ENCODE measurements at regions not wholly inside any gene's neighbourhood (a gene's known extent, or its start where the extent isn't known, plus 50 kb on each side); places are given as distances from the start of the nearest gene placed in this dataset.
"Not testable (repeated sequence)": the region's sequence is repeated elsewhere in the genome, so short reads cannot be mapped to it uniquely, and the experiment has no call there.

GRCh38 chr7:69403169-69403568 is 195.1 kb upstream of the AUTS2 start:
- H3K27me3 ChIP-seq, result no peaks in the 10 kb centered on the region
- H3K9me3 ChIP-seq, result no peaks in the 10 kb centered on the region
- DNase-seq, result no peak
- H3K36me3 ChIP-seq, result no peaks in the 10 kb centered on the region
- H3K4me3 ChIP-seq, result no peak overlapping the region

GRCh38 chr7:69411018-69411417 is 187.3 kb upstream of the AUTS2 start:
- DNase-seq, result no peak
- Histone ChIP-seq H3K4me3 (no peak overlapping the region), H3K9me3 (no peaks in the 10 kb centered on the region), H3K27me3 (no peaks in the 10 kb centered on the region), H3K36me3 (no peaks in the 10 kb centered on the region)

GRCh38 chr7:69411466-69411865 is 186.8 kb upstream of the AUTS2 start:
- Histone ChIP-seq H3K9me3 (no peaks in the 10 kb centered on the region), H3K27me3 (no peaks in the 10 kb centered on the region), H3K36me3 (no peaks in the 10 kb centered on the region), H3K4me3 (no peak overlapping the region)
- no peak for DNase-seq

GRCh38 chr7:69412331-69413146 is 185.7 kb upstream of the AUTS2 start:
- no peaks in the 10 kb centered on the region for H3K27me3 ChIP-seq
- no peak overlapping the region for H3K4me3 ChIP-seq
- H3K9me3 ChIP-seq, result no peaks in the 10 kb centered on the region
- H3K36me3 ChIP-seq, result no peaks in the 10 kb centered on the region
- no peak for DNase-seq

- Histone ChIP-seq H3K4me3 (no peak overlapping the region), H3K9me3 (no peaks in the 10 kb centered on the region), H3K27me3 (no peaks in the 10 kb centered on the region), H3K36me3 (no peaks in the 10 kb centered on the region)
- DNase-seq, result no peak
Observed at GRCh38 chr7:69414555-69414954, 183.7 kb upstream of the AUTS2 start.

GRCh38 chr7:69418869-69419670 is 179.2 kb upstream of the AUTS2 start:
- H3K36me3 ChIP-seq, result no peaks in the 10 kb centered on the region
- H3K27me3 ChIP-seq, result no peaks in the 10 kb centered on the region
- no peaks in the 10 kb centered on the region for H3K9me3 ChIP-seq
- no peak overlapping the region for H3K4me3 ChIP-seq
- DNase-seq, result no peak

GRCh38 chr7:69419934-69420333 is 178.3 kb upstream of the AUTS2 start:
- H3K9me3 ChIP-seq, result no peaks in the 10 kb centered on the region
- no peak overlapping the region for H3K4me3 ChIP-seq
- peak; percentile 21 for DNase-seq
- H3K36me3 ChIP-seq, result no peaks in the 10 kb centered on the region
- no peaks in the 10 kb centered on the region for H3K27me3 ChIP-seq

- no peaks in the 10 kb centered on the region for H3K9me3 ChIP-seq
- no peak for DNase-seq
Observed at GRCh38 chr7:69422574-69422985, 175.7 kb upstream of the AUTS2 start.

GRCh38 chr7:69426705-69427104 is 171.6 kb upstream of the AUTS2 start:
- no peak overlapping the region for H3K4me3 ChIP-seq
- DNase-seq, result no peak
- H3K36me3 ChIP-seq, result no peaks in the 10 kb centered on the region
- H3K27me3 ChIP-seq, result no peaks in the 10 kb centered on the region
- no peaks in the 10 kb centered on the region for H3K9me3 ChIP-seq

More at GRCh38 chr7:69422574-69422985, 175.7 kb upstream of the AUTS2 start:
- Histone ChIP-seq H3K4me3 (no peak overlapping the region), H3K27me3 (no peaks in the 10 kb centered on the region), H3K36me3 (no peaks in the 10 kb centered on the region)

GRCh38 chr7:69428089-69428488 is 170.2 kb upstream of the AUTS2 start:
- Histone ChIP-seq H3K27me3 (no peaks in the 10 kb centered on the region), H3K4me3 (no peak overlapping the region), H3K36me3 (no peaks in the 10 kb centered on the region), H3K9me3 (no peaks in the 10 kb centered on the region)
- DNase-seq, result no peak

- H3K4me3 ChIP-seq, result no peak overlapping the region
- H3K36me3 ChIP-seq, result no peaks in the 10 kb centered on the region
- DNase-seq, result peak; percentile 89
- no peaks in the 10 kb centered on the region for H3K9me3 ChIP-seq
- H3K27me3 ChIP-seq, result no peaks in the 10 kb centered on the region
Observed at GRCh38 chr7:69429911-69430383, 168.3 kb upstream of the AUTS2 start.

GRCh38 chr7:69430384-69431021 is 167.8 kb upstream of the AUTS2 start:
- DNase-seq, result peak; percentile 14
- no peaks in the 10 kb centered on the region for H3K9me3 ChIP-seq
- no peak overlapping the region for H3K4me3 ChIP-seq
- no peaks in the 10 kb centered on the region for H3K36me3 ChIP-seq
- no peaks in the 10 kb centered on the region for H3K27me3 ChIP-seq

- Histone ChIP-seq H3K9me3 (no peaks in the 10 kb centered on the region), H3K27me3 (no peaks in the 10 kb centered on the region), H3K4me3 (no peak overlapping the region), H3K36me3 (no peaks in the 10 kb centered on the region)
- DNase-seq, result peak; percentile 65
Observed at GRCh38 chr7:69431626-69432025, 166.6 kb upstream of the AUTS2 start.

- not testable (repeated sequence) for H3K36me3 ChIP-seq, DNase-seq, H3K9me3 ChIP-seq, H3K27me3 ChIP-seq, H3K4me3 ChIP-seq
Observed at GRCh38 chr7:69432276-69432675, 166.0 kb upstream of the AUTS2 start.

GRCh38 chr7:69433081-69433480 is 165.2 kb upstream of the AUTS2 start:
- Histone ChIP-seq H3K27me3 (no peaks in the 10 kb centered on the region), H3K9me3 (no peaks in the 10 kb centered on the region), H3K4me3 (no peak overlapping the region), H3K36me3 (no peaks in the 10 kb centered on the region)
- DNase-seq, result no peak

- no peak overlapping the region for H3K4me3 ChIP-seq
- H3K27me3 ChIP-seq, result no peaks in the 10 kb centered on the region
- no peaks in the 10 kb centered on the region for H3K36me3 ChIP-seq
- H3K9me3 ChIP-seq, result no peaks in the 10 kb centered on the region
- DNase-seq, result peak; percentile 16
Observed at GRCh38 chr7:69434398-69434815, 163.9 kb upstream of the AUTS2 start.

- no peaks in the 10 kb centered on the region for H3K9me3 ChIP-seq
Observed at GRCh38 chr7:69435711-69436110, 162.6 kb upstream of the AUTS2 start.

More at GRCh38 chr7:69435711-69436110, 162.6 kb upstream of the AUTS2 start:
- Histone ChIP-seq H3K27me3 (no peaks in the 10 kb centered on the region), H3K4me3 (no peak overlapping the region), H3K36me3 (no peaks in the 10 kb centered on the region)
- no peak for DNase-seq

Measured in MG63 (cell line).